ENCODE measurements at regions not wholly inside any gene's neighbourhood (a gene's known extent, or its start where the extent isn't known, plus 50 kb on each side); places are given as distances from the start of the nearest gene placed in this dataset.
A peak's percentile ranks its signal among the peaks of the same experiment; 100 is the strongest.
"Not testable (repeated sequence)": the region's sequence is repeated elsewhere in the genome, so short reads cannot be mapped to it uniquely, and the experiment has no call there.

DNA sequence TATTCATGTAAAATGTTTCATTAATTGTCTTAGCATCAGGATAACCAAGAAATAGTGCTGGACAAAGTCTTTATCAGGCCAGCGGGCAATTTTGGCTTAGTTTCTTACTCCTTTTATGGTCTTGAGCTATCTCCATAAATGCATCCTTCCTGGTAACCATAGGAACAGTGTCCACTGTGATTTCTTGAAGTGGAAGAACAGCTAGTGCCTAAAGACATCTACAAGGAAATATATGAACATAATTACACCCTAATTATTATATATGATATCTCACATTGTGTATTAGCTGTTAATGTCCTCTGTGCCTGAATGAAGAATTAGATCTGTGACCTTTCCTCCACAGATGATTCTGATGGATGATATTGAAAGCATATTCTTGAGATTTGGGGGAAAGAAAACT, 286.7 kb upstream of the ATXN7L3B start:
- H3K27me3 ChIP-seq, result no peaks in the 10 kb centered on the region
- H3K27ac ChIP-seq, result no peak overlapping the region
- DNase-seq, result no peak
- H3K36me3 ChIP-seq, result no peaks in the 10 kb centered on the region
- no peak overlapping the region for H3K4me3 ChIP-seq
- no peaks in the 10 kb centered on the region for H3K9me3 ChIP-seq (replicated peaks)
- no peaks in the 10 kb centered on the region for H3K4me1 ChIP-seq

DNA sequence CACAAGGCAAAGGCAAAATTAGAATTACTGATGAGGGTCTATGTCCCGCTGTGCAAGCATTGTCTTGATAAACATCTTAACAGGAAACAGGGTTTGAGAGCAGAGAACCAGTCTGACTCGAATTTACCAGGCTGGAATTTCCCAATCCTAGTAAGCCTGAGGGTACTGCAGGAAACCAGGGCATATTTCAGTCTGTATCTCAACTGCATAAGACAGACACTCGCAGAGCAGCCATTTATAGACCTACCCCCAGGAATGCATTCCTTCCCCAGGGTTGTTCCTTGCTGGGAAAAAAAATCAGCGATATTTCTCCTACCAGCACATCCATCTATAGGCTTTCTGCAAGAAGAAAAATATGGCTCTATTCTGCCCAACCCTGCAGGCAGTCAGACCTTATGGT, 283.8 kb upstream of the ATXN7L3B start:
- H3K36me3 ChIP-seq; DNase-seq; H3K4me3 ChIP-seq; H3K9me3 ChIP-seq (replicated peaks); H3K27ac ChIP-seq; H3K27me3 ChIP-seq; H3K4me1 ChIP-seq: not testable (repeated sequence)

DNA sequence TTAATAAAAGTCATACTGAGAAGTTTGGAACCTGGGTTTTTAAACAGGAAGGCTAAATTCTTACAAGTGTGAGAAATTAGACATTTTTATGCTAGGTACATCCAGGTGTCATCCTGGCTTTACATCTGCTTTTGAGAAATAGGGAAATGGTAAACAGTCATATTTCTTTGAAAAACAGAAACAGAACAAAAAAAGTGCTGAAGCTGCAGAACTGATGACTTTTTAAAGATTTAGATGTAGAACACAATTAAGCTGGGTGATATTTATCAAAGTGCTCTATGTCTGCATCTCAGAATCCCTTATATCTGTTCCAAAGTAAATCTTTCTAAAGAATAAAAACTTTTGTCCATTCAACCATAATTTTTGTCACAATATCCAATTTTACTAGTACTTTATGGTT, 282.9 kb upstream of the ATXN7L3B start:
- Histone ChIP-seq H3K27me3 (no peaks in the 10 kb centered on the region), H3K4me3 (no peak overlapping the region), H3K36me3 (no peaks in the 10 kb centered on the region), H3K27ac (no peak overlapping the region), H3K9me3 (replicated peaks) (no peaks in the 10 kb centered on the region), H3K4me1 (no peaks in the 10 kb centered on the region)
- no peak for DNase-seq

GRCh38 chr12:74259199-74259598, 278.4 kb upstream of the ATXN7L3B start:
- Histone ChIP-seq H3K9me3 (replicated peaks) (no peaks in the 10 kb centered on the region), H3K36me3 (no peaks in the 10 kb centered on the region), H3K4me3 (no peak overlapping the region), H3K4me1 (no peaks in the 10 kb centered on the region), H3K27ac (no peak overlapping the region), H3K27me3 (no peaks in the 10 kb centered on the region)
- DNase-seq, result no peak

GRCh38 chr12:74264692-74265091, 272.9 kb upstream of the ATXN7L3B start:
- H3K27me3 ChIP-seq, result no peaks in the 10 kb centered on the region

GRCh38 chr12:74269355-74269754, 268.3 kb upstream of the ATXN7L3B start:
- not testable (repeated sequence) for H3K27me3 ChIP-seq; H3K36me3 ChIP-seq; DNase-seq; H3K27ac ChIP-seq; H3K9me3 ChIP-seq (replicated peaks); H3K4me3 ChIP-seq; H3K4me1 ChIP-seq

More at GRCh38 chr12:74264692-74265091, 272.9 kb upstream of the ATXN7L3B start:
- no peak overlapping the region for H3K4me3 ChIP-seq
- no peaks in the 10 kb centered on the region for H3K36me3 ChIP-seq
- no peaks in the 10 kb centered on the region for H3K9me3 ChIP-seq (replicated peaks)
- H3K4me1 ChIP-seq, result no peaks in the 10 kb centered on the region
- DNase-seq, result no peak
- H3K27ac ChIP-seq, result no peak overlapping the region

DNA sequence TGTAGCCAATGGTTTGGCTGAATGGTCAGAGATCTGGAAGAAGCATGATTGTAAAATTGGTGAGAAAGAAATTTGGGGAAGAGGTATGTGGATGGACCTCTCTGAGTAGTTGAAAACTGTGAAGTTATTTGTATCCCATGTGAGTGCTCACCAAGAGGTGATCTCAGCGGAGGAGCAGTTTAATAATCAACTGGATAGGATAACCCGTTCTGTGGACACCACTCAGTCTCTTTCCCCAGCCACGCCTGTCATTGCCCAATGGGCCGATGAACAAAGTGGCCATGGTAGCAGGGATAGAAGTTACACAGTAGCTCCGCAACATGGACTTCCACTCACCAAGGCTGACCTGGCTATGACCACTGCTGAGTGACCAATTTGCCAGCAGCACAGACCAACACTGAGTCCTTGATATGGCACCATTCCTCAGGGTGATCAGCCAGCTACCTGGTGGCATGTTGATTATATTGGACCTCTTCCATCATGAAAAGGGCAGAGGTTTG, 257.4 kb upstream of the ATXN7L3B start:
- Histone ChIP-seq H3K27ac (no peak overlapping the region), H3K9me3 (replicated peaks) (no peaks in the 10 kb centered on the region), H3K36me3 (no peaks in the 10 kb centered on the region), H3K4me3 (no peak overlapping the region), H3K4me1 (no peaks in the 10 kb centered on the region), H3K27me3 (no peaks in the 10 kb centered on the region)
- DNase-seq, result no peak

GRCh38 chr12:74281401-74282180, 256.0 kb upstream of the ATXN7L3B start:
- H3K4me3 ChIP-seq; H3K27me3 ChIP-seq; H3K36me3 ChIP-seq; H3K27ac ChIP-seq; H3K9me3 ChIP-seq (replicated peaks); H3K4me1 ChIP-seq; DNase-seq: not testable (repeated sequence)

DNA sequence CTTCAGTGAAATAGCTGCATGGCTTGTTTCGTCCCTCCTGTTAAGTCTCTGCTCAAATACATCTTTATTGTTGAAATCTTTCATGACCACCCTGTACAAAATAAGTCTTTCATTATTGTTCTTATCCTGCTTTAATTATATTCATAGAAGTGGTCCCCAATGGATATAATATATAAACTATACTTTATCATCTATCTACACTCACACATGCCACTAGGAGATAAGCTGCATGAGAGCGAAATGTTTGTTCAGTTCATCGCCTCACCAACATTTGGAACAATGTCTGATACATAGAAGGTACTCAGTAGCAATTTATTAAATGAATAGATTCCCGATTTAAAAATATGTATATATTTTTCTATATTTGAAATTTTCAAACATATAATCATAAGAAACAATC, 254.0 kb upstream of the ATXN7L3B start:
- no peaks in the 10 kb centered on the region for H3K9me3 ChIP-seq (replicated peaks)
- no peak overlapping the region for H3K27ac ChIP-seq
- no peaks in the 10 kb centered on the region for H3K27me3 ChIP-seq
- no peaks in the 10 kb centered on the region for H3K36me3 ChIP-seq
- DNase-seq, result no peak
- no peaks in the 10 kb centered on the region for H3K4me1 ChIP-seq
- H3K4me3 ChIP-seq, result no peak overlapping the region

DNA sequence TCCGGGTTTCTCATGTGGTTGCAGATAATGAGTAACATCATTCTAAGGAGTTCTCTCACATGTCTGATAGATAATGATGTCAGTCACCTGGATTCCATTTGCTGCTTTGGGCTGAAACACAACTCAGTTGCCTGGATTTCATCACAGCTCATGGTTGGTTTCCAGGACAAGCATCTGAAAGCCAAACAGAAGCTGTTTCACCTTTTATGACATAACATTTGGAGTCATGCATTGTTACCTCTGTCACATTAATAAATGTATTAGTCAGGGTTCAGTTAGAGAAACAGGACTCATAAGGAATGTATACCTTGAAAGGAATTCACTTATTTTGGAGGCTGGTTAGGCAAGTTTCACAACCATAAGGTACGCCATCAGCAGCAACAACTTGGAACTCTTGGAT, 251.9 kb upstream of the ATXN7L3B start:
- no peaks in the 10 kb centered on the region for H3K27me3 ChIP-seq
- no peaks in the 10 kb centered on the region for H3K36me3 ChIP-seq
- H3K4me3 ChIP-seq, result no peak overlapping the region
- no peaks in the 10 kb centered on the region for H3K4me1 ChIP-seq
- H3K9me3 ChIP-seq (replicated peaks), result no peaks in the 10 kb centered on the region
- no peak for DNase-seq
- no peak overlapping the region for H3K27ac ChIP-seq

DNA sequence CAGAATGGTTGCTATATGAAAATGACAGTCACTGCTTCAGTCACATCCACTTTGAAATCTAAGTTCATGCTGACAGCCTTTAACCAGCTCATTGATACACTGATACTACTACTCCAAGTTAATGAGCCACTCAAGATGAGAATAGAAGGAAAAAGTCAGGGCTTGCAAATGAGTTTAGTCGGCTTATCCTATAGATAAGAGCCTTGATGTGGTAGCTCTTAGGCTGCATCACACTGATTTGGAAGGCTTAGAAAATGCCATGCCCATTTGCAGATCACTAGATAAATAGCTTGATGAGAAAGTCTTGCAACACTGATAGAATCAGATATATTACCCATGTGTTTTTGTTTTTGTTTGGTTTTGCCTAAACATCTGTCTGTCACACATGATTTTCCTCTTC, 251.4 kb upstream of the ATXN7L3B start:
- no peak overlapping the region for H3K27ac ChIP-seq
- no peak for DNase-seq
- no peak overlapping the region for H3K4me3 ChIP-seq
- H3K27me3 ChIP-seq, result no peaks in the 10 kb centered on the region
- no peaks in the 10 kb centered on the region for H3K36me3 ChIP-seq
- H3K9me3 ChIP-seq (replicated peaks), result no peaks in the 10 kb centered on the region
- no peaks in the 10 kb centered on the region for H3K4me1 ChIP-seq

DNA sequence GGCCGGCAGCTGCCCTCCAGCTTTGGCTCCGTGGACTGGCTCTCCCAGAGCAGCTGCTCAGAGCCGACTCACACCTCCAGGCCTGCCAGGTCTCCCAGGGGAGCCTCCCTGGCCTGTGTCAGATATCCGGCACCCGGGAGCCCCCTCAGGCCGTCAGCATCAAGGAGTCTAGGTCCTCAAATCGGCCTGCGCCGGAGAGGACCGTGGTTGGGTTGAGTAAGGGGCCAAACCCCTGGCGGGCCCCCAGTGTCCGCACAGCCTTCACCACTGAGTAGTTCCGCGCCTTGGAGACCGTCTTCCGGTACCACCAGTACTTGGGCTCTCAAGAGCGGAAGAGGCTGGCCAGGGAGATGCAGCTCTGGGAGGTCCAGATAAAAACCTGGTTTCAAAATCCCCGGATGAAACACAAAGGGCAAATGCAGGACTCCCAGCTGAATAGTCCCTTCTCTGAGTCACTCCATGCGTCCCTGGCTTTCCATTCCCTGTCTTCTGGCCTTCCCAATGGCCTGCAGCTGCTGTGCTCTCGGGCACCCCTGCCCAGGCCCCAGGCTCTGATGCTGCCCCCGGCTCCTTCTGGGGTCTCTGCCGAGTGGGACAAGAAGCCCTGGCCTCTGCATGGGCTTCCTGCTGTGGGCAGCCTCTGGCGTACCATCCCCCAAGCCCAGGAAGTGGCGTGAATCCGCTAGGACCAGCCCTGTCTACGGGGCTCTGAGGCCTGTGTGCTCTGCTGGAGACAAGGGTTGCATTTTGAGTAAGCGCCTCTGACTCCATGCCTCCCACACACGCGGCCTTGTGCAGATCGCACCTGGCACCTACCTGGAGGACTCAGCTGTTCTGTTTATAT, 245.1 kb upstream of the ATXN7L3B start:
- Histone ChIP-seq H3K9me3 (replicated peaks) (no peaks in the 10 kb centered on the region), H3K4me1 (no peaks in the 10 kb centered on the region), H3K27ac (peak overlapping the region; percentile 66), H3K27me3 (no peaks in the 10 kb centered on the region), H3K4me3 (peak overlapping the region; percentile 49), H3K36me3 (no peaks in the 10 kb centered on the region)
- peak; percentile 46 to 61 for DNase-seq

DNA sequence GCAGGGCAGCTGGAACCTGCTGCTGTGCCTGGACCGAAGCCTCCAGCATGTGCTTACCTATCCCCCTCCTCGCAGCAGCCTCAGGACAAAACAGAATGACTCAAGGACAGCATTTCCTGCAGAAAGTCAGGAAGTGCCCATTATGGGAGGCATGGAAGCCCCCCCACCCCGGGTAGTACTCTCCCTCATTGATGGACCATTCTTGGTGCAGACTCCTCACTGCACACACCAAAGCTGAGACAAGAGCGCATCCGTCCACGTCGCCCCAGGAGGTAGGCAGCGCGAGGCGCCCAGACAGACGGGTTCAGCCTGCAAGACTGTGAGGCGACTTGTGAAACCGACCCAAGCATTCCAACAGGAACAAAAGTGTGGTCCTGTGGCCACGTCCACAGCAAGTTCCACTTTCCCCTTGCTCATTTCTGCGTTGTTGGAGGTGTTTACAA, 243.9 kb upstream of the ATXN7L3B start:
- Histone ChIP-seq H3K27ac (no peak overlapping the region), H3K36me3 (no peaks in the 10 kb centered on the region), H3K9me3 (replicated peaks) (no peaks in the 10 kb centered on the region), H3K27me3 (no peaks in the 10 kb centered on the region), H3K4me3 (no peak overlapping the region), H3K4me1 (no peaks in the 10 kb centered on the region)
- DNase-seq, result no peak

GRCh38 chr12:74317078-74317601, 220.5 kb upstream of the ATXN7L3B start:
- peak; percentile 27 to 56 for DNase-seq
- H3K27me3 ChIP-seq, result no peaks in the 10 kb centered on the region
- H3K4me3 ChIP-seq, result no peak overlapping the region
- no peaks in the 10 kb centered on the region for H3K36me3 ChIP-seq
- H3K27ac ChIP-seq, result no peak overlapping the region
- no peaks in the 10 kb centered on the region for H3K9me3 ChIP-seq (replicated peaks)
- H3K4me1 ChIP-seq, result no peaks in the 10 kb centered on the region

DNA sequence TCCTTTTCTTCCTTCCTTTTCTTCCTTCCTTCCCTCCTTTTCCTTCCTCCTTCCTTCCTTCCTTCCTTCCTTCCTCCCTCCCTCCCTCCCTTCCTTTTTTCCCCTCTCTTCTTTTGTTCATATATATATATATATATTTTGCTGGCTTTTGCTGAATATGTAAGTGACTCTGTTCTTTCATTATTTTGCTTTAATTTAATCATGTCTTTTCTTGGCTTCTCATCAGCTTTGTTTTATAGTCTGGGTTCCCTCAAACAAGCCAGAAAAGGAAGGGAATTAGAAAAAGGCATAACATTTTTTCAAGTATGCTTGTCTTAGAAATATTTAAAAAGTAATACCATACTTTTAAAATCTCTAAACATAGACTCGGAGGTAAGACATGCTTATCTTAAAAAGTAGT, 219.9 kb upstream of the ATXN7L3B start:
- Histone ChIP-seq H3K9me3 (replicated peaks) (no peaks in the 10 kb centered on the region), H3K4me3 (no peak overlapping the region), H3K36me3 (no peaks in the 10 kb centered on the region), H3K27me3 (no peaks in the 10 kb centered on the region), H3K27ac (no peak overlapping the region), H3K4me1 (no peaks in the 10 kb centered on the region)
- no peak for DNase-seq

Measured in SJCRH30 (cell line).